Progenitor cell of endocrine pancreas (in vitro differentiated cells): ENCODE measurements at regions not wholly inside any gene's neighbourhood (a gene's known extent, or its start where the extent isn't known, plus 50 kb on each side); places are given as distances from the start of the nearest gene placed in this dataset.
"Not testable (repeated sequence)": the region's sequence is repeated elsewhere in the genome, so short reads cannot be mapped to it uniquely, and the experiment has no call there.

Experiments
- DNase-seq: peaks from one replicate; pipeline ENCODE4 v3.0.0; 2021; ENCODE audit warnings: low spot score; ENCODE audit not compliant: unreplicated experiment
- H3K27ac Mint-ChIP-seq: 2 replicates; pipeline ENCODE4 v1.8.0; 2021; ENCODE audit warnings: mild to moderate bottlenecking, moderate library complexity, mixed read lengths
- H3K27me3 Mint-ChIP-seq: 2 replicates; pipeline ENCODE4 v1.8.0; 2021; ENCODE audit warnings: mixed read lengths
- H3K36me3 Mint-ChIP-seq: 2 replicates; pipeline ENCODE4 v1.8.0; 2022; ENCODE audit warnings: mixed read lengths; ENCODE audit not compliant: insufficient read depth
- H3K4me1 Mint-ChIP-seq: 2 replicates; pipeline ENCODE4 v1.8.0; 2021; ENCODE audit warnings: low read depth, mixed read lengths
- H3K4me3 Mint-ChIP-seq: 2 replicates; pipeline ENCODE4 v1.8.0; 2021; ENCODE audit warnings: low read depth, mild to moderate bottlenecking, moderate library complexity, mixed read lengths
- H3K9me3 Mint-ChIP-seq: 2 replicates; pipeline ENCODE4 v1.8.0; 2021; ENCODE audit warnings: low read depth, mixed read lengths
- TF ChIP-seq, protein P1 (sequence below): fragments of 200-600 bp; sonication (generic); IDR thresholded peaks from one replicate; pipeline ENCODE4 v1.5.0; 2021; ENCODE audit warnings: antibody characterized with exemption, mild to moderate bottlenecking; ENCODE audit not compliant: unreplicated experiment

DNA sequence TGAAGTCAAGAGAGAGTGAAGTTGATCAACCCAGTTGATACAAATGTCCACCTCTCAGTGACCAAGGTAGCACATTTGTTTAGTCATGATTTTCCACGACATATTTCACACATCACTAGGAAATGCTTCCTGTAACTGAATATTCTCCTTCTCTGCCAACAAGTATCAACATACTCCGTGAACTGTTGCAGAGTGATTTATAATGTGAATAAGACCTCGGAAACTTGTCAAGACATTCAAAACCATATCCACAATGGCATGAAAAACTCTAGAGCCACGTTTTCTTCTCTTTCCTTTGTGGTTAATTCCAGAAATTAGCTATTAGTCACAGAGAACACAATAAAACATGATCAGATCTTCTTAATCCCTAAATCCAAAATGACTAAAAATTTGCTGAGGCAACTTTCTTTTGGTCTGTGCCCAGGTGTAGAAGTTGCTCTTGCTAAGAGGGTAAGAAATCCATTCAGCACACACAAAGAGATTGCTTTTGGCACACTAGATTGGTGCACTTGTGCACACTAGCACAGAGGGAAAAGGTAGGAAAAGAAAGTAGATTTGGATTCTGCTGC is 244.3 kb upstream of the NRIP1 start:
- Mint-ChIP-seq H3K36me3 (no peaks in the 10 kb centered on the region), H3K27me3 (no peaks in the 10 kb centered on the region), H3K4me1 (no peaks in the 10 kb centered on the region), H3K9me3 (peaks cover 4% of the 10 kb centered on the region), H3K4me3 (no peak overlapping the region), H3K27ac (no peak overlapping the region)
- no peak for DNase-seq
- TF ChIP-seq, protein P1, sequence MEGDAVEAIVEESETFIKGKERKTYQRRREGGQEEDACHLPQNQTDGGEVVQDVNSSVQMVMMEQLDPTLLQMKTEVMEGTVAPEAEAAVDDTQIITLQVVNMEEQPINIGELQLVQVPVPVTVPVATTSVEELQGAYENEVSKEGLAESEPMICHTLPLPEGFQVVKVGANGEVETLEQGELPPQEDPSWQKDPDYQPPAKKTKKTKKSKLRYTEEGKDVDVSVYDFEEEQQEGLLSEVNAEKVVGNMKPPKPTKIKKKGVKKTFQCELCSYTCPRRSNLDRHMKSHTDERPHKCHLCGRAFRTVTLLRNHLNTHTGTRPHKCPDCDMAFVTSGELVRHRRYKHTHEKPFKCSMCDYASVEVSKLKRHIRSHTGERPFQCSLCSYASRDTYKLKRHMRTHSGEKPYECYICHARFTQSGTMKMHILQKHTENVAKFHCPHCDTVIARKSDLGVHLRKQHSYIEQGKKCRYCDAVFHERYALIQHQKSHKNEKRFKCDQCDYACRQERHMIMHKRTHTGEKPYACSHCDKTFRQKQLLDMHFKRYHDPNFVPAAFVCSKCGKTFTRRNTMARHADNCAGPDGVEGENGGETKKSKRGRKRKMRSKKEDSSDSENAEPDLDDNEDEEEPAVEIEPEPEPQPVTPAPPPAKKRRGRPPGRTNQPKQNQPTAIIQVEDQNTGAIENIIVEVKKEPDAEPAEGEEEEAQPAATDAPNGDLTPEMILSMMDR, result no peak

DNA sequence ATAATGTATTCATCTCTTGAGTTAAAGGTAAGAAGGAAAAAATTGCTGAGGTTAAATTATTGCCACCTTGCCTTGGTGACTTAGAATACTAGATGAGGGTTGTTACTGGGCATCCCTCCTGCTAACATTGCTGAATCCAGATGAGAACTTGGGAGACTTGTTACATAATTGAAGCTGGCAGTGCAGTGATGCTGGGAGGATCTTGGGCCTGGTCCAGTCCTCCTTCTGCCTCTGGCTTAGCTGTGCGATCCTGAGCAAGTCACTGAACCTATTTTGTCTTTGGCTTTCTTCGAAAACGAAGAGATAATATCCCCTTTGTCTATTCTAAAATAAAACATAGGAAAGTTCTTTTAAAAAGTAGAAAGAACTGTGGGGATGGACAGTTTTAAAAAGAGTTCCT is 244.9 kb upstream of the NRIP1 start:
- Mint-ChIP-seq H3K4me3 (no peak overlapping the region), H3K27ac (no peak overlapping the region), H3K4me1 (no peaks in the 10 kb centered on the region), H3K27me3 (no peaks in the 10 kb centered on the region), H3K36me3 (no peaks in the 10 kb centered on the region), H3K9me3 (peaks cover 4% of the 10 kb centered on the region)
- DNase-seq, result no peak
- TF ChIP-seq, protein P1, result no peak

DNA sequence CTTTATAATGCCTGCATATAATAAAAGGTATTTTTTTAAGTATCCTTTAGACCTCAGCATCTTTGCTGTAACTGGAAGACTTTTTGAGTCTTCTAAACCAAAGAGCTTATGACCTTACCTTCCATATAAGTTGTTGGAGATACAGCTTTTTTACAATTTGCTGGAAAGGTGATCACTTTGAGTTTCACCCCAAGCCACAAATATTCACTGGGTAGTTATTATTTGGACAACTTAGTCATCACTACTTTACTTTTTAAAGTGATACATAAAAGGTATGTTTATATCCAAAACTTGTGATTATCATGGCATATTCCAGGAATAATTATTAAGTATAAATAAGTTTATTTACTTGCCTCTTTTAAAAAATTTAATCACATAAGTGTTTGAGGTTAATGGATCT is 246.7 kb upstream of the NRIP1 start:
- H3K36me3 Mint-ChIP-seq, result no peaks in the 10 kb centered on the region
- H3K4me1 Mint-ChIP-seq, result no peaks in the 10 kb centered on the region
- H3K27ac Mint-ChIP-seq, result no peak overlapping the region
- no peaks in the 10 kb centered on the region for H3K27me3 Mint-ChIP-seq
- H3K4me3 Mint-ChIP-seq, result no peak overlapping the region
- TF ChIP-seq, protein P1, result no peak
- no peak for DNase-seq
- H3K9me3 Mint-ChIP-seq, result no peaks in the 10 kb centered on the region

- not testable (repeated sequence) for H3K4me3 Mint-ChIP-seq, H3K36me3 Mint-ChIP-seq, H3K4me1 Mint-ChIP-seq, H3K27ac Mint-ChIP-seq, DNase-seq, H3K9me3 Mint-ChIP-seq, H3K27me3 Mint-ChIP-seq
Measured at GRCh38 chr21:15317034-15317433, 252.2 kb upstream of the NRIP1 start.

DNA sequence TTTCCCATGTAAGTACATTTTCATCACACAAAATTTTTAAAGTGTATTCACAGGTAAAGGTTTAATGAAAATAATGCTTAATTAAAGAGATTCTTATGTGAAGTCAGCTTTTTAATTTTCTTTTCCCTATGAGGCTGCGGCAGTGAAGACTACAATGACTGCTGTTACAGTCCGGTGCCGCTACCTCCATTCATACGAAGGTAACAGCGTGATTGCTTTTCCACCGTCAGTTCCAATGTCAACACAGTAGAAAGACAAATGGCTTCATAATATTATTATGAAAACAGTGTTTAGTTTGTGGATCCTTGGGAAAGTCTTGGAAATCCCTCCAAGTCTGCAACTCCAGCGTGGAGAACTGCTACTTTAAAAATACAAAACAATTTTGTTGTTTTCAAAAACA is 254.9 kb upstream of the NRIP1 start:
- no peak for DNase-seq
- H3K4me1 Mint-ChIP-seq, result no peaks in the 10 kb centered on the region
- peaks cover 6% of the 10 kb centered on the region for H3K9me3 Mint-ChIP-seq
- H3K27me3 Mint-ChIP-seq, result no peaks in the 10 kb centered on the region
- TF ChIP-seq, protein P1, result no peak
- H3K27ac Mint-ChIP-seq, result no peak overlapping the region
- H3K4me3 Mint-ChIP-seq, result no peak overlapping the region
- no peaks in the 10 kb centered on the region for H3K36me3 Mint-ChIP-seq

DNA sequence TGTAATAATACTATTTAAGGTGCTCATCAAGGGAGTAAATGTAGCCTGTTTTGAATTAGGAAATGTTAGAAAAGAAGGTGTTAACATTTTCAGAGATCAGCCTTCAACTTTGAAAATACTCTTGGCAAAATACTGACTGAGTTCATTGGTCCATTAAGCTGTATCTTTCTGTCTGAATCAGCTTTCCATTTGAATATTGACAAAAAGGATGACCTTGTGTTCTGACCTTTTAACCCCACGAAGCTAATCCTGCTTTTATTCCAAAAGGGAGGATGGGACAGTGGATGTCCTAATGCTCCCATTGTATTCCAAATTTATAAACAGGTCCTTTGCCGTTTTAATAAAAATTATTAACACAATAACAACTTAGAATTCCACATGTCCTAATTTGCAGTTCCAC is 259.7 kb upstream of the NRIP1 start:
- TF ChIP-seq, protein P1, result no peak
- Mint-ChIP-seq H3K27me3 (no peaks in the 10 kb centered on the region), H3K36me3 (no peaks in the 10 kb centered on the region), H3K4me1 (no peaks in the 10 kb centered on the region), H3K27ac (no peak overlapping the region), H3K4me3 (no peak overlapping the region), H3K9me3 (no peaks in the 10 kb centered on the region)
- no peak for DNase-seq
